ENCODE measurements at regions not wholly inside any gene's neighbourhood (a gene's known extent, or its start where the extent isn't known, plus 50 kb on each side); places are given as distances from the start of the nearest gene placed in this dataset.

DNA sequence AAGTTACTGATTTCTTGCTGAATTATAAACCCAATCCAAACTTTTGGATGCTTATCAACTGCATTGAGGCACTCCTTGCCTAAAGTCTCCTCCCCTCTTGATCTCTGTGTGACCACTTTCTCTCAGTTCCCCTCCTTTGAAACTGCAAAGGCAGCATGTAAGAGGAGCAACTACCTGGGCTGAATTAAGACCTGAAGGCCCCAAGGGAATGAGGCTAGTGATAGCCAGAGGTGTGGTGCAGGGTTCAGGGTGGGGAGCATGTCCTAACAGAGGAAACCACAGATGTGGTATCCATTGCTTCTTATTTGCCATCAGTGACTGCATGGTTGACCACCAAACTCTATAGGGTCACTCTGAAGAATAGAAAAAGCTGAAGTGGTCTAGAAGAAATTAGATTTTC, 557.9 kb downstream of the TNS1 start:
- Histone ChIP-seq H3K4me2 (ENCODE audit: low read length) (no peak overlapping the region), H3K4me3 (ENCODE audit: low read length) (no peak overlapping the region)
- TF ChIP-seq, protein P1, sequence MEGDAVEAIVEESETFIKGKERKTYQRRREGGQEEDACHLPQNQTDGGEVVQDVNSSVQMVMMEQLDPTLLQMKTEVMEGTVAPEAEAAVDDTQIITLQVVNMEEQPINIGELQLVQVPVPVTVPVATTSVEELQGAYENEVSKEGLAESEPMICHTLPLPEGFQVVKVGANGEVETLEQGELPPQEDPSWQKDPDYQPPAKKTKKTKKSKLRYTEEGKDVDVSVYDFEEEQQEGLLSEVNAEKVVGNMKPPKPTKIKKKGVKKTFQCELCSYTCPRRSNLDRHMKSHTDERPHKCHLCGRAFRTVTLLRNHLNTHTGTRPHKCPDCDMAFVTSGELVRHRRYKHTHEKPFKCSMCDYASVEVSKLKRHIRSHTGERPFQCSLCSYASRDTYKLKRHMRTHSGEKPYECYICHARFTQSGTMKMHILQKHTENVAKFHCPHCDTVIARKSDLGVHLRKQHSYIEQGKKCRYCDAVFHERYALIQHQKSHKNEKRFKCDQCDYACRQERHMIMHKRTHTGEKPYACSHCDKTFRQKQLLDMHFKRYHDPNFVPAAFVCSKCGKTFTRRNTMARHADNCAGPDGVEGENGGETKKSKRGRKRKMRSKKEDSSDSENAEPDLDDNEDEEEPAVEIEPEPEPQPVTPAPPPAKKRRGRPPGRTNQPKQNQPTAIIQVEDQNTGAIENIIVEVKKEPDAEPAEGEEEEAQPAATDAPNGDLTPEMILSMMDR (IDR thresholded peaks at IDR 0.05; ENCODE audit: low read depth, low read length, poor library complexity, severe bottlenecking): no peak
- no peak for TF ChIP-seq EZH2phosphoT487 (IDR thresholded peaks at IDR 0.05; ENCODE audit: borderline replicate concordance, low read length)

DNA sequence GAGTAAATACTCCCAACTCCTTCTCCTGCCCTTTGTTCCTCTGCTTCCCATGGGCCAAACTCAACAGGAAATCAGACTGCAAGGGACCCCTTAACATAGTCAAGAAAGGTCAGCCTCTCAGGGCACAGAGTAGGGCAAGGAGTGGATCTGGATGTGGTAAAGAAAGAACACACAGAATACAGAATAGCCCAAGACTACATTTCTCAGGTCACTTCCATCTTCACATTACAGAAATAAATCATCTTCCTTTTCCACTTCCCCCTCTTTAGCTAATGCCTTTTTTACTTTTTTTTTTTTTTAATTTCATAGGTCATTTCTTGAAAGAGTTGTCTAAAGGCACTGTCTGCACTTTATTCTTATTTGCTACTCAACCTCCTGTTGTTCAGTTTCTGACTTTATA, 558.3 kb downstream of the TNS1 start:
- Histone ChIP-seq H3K27me3 (ENCODE audit: control insufficient read depth, low read length) (no peaks in the 10 kb centered on the region), H3K4me2 (ENCODE audit: low read length) (no peak overlapping the region), H3K79me2 (ENCODE audit: control insufficient read depth, low read length) (no peaks in the 10 kb centered on the region), H3K4me3 (ENCODE audit: low read length) (no peak overlapping the region), H3F3A (ENCODE audit: control insufficient read depth, insufficient read depth) (no peaks in the 10 kb centered on the region), H4K20me1 (ENCODE audit: control insufficient read depth, insufficient read depth, low read depth, low read length) (no peaks in the 10 kb centered on the region; the same call in 1 of the 2 replicates), H3K36me3 (ENCODE audit: control insufficient read depth, low read length) (no peaks in the 10 kb centered on the region), H3K9me3 (ENCODE audit: control insufficient read depth, insufficient read depth, low read length) (no peaks in the 10 kb centered on the region), H3K9me2 (replicated peaks; ENCODE audit: control insufficient read depth, low read length) (no peaks in the 10 kb centered on the region), H3K4me1 (ENCODE audit: control insufficient read depth, low read length) (no peaks in the 10 kb centered on the region), H3K27ac (ENCODE audit: low read depth, low read length) (no peak overlapping the region)
- no peak for TF ChIP-seq EZH2phosphoT487 (IDR thresholded peaks at IDR 0.05; ENCODE audit: borderline replicate concordance, low read length)
- TF ChIP-seq, protein P1 (IDR thresholded peaks at IDR 0.05; ENCODE audit: low read depth, low read length, poor library complexity, severe bottlenecking): no peak

More for the DNA sequence above, 557.9 kb downstream of the TNS1 start:
- Histone ChIP-seq H3K4me1 (ENCODE audit: control insufficient read depth, low read length) (no peaks in the 10 kb centered on the region), H3K9me2 (replicated peaks; ENCODE audit: control insufficient read depth, low read length) (no peaks in the 10 kb centered on the region), H4K20me1 (ENCODE audit: control insufficient read depth, insufficient read depth, low read depth, low read length) (no peaks in the 10 kb centered on the region; the same call in 1 of the 2 replicates), H3K27ac (ENCODE audit: low read depth, low read length) (no peak overlapping the region), H3K27me3 (ENCODE audit: control insufficient read depth, low read length) (no peaks in the 10 kb centered on the region), H3K79me2 (ENCODE audit: control insufficient read depth, low read length) (no peaks in the 10 kb centered on the region), H3K36me3 (ENCODE audit: control insufficient read depth, low read length) (no peaks in the 10 kb centered on the region), H3F3A (ENCODE audit: control insufficient read depth, insufficient read depth) (no peaks in the 10 kb centered on the region), H3K9me3 (ENCODE audit: control insufficient read depth, insufficient read depth, low read length) (no peaks in the 10 kb centered on the region)

DNA sequence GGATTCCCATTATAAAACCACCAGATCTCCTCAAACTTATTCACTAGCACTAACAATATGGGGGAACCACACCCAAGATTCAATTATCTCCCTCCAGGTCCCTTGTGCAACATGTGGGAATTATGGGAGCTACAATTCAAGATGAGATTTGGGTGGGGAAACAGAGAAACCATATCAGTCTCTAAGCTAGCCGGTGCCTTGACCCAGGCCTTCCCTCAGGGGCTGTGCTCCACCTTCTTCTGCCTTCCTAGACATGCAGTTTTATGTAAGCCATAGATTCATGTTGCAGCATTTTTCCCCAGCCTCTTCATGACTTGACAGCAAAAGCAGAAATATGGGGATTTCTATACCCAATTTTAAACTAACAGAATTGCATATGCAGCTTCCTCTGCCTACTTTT, 559.2 kb downstream of the TNS1 start:
- no peaks in the 10 kb centered on the region for H3K9me2 ChIP-seq (replicated peaks; ENCODE audit: control insufficient read depth, low read length)
- TF ChIP-seq, protein P1 (IDR thresholded peaks at IDR 0.05; ENCODE audit: low read depth, low read length, poor library complexity, severe bottlenecking): no peak
- no peak for TF ChIP-seq EZH2phosphoT487 (IDR thresholded peaks at IDR 0.05; ENCODE audit: borderline replicate concordance, low read length)
- H3K79me2 ChIP-seq (ENCODE audit: control insufficient read depth, low read length): no peaks in the 10 kb centered on the region
- H3F3A ChIP-seq (ENCODE audit: control insufficient read depth, insufficient read depth): no peaks in the 10 kb centered on the region
- H3K36me3 ChIP-seq (ENCODE audit: control insufficient read depth, low read length): no peaks in the 10 kb centered on the region
- no peak overlapping the region for H3K27ac ChIP-seq (ENCODE audit: low read depth, low read length)
- H3K4me2 ChIP-seq (ENCODE audit: low read length): no peak overlapping the region
- no peaks in the 10 kb centered on the region for H3K4me1 ChIP-seq (ENCODE audit: control insufficient read depth, low read length)
- no peaks in the 10 kb centered on the region; the same call in 1 of the 2 replicates for H4K20me1 ChIP-seq (ENCODE audit: control insufficient read depth, insufficient read depth, low read depth, low read length)
- H3K4me3 ChIP-seq (ENCODE audit: low read length): no peak overlapping the region
- H3K27me3 ChIP-seq (ENCODE audit: control insufficient read depth, low read length): no peaks in the 10 kb centered on the region
- H3K9me3 ChIP-seq (ENCODE audit: control insufficient read depth, insufficient read depth, low read length): no peaks in the 10 kb centered on the region

Data from DOHH2 (cell line).